H9 (cell line): ENCODE measurements at regions not wholly inside any gene's neighbourhood (a gene's known extent, or its start where the extent isn't known, plus 50 kb on each side); places are given as distances from the start of the nearest gene placed in this dataset.

ENCODE experiments used
- DNase-seq: peaks from one replicate; pipeline ENCODE4 v3.0.0-alpha.2; 2017
- H2AFZ ChIP-seq: one replicate; pipeline ENCODE4 v1.6.1; 2013; ENCODE audit warnings: mild to moderate bottlenecking, low read length, control low read depth, moderate library complexity
- H2AK5ac ChIP-seq: 2 replicates; pipeline ENCODE4 v1.6.1; 2013; ENCODE audit warnings: low read length, control low read depth, mixed read lengths; ENCODE audit not compliant: insufficient read length
- H2BK120ac ChIP-seq: one replicate; pipeline ENCODE4 v1.6.1; 2013; ENCODE audit warnings: low read depth, mild to moderate bottlenecking, low read length, control low read depth, inconsistent platforms; ENCODE audit not compliant: poor library complexity, severe bottlenecking
- H2BK12ac ChIP-seq: 2 replicates; pipeline ENCODE4 v1.6.1; 2013; ENCODE audit warnings: low read length, control low read depth, mixed read lengths, low read depth; ENCODE audit not compliant: insufficient read length
- H2BK15ac ChIP-seq: 2 replicates; pipeline ENCODE4 v1.6.1; 2013; ENCODE audit warnings: low read depth, low read length, control low read depth
- H2BK20ac ChIP-seq: one replicate; pipeline ENCODE4 v1.6.1; 2013; ENCODE audit warnings: low read depth, mild to moderate bottlenecking, low read length, control low read depth, inconsistent platforms; ENCODE audit not compliant: poor library complexity, severe bottlenecking
- H2BK5ac ChIP-seq: 2 replicates; pipeline ENCODE4 v1.6.1; 2013; ENCODE audit warnings: low read length, control low read depth, mixed read lengths; ENCODE audit not compliant: insufficient read length
- H3K14ac ChIP-seq: 2 replicates; pipeline ENCODE4 v1.6.1; 2013; ENCODE audit warnings: low read length, control low read depth; ENCODE audit not compliant: insufficient read depth
- H3K18ac ChIP-seq: 2 replicates; pipeline ENCODE4 v1.6.1; 2013; ENCODE audit warnings: low read depth, mild to moderate bottlenecking, mixed read lengths, low read length, control low read depth; ENCODE audit not compliant: insufficient read length
- H3K23ac ChIP-seq: 2 replicates; pipeline ENCODE4 v1.6.1; 2013; ENCODE audit warnings: low read length, control low read depth, mixed read lengths, low read depth; ENCODE audit not compliant: insufficient read length
- H3K23me2 ChIP-seq: 2 replicates; pipeline ENCODE4 v1.6.1; 2013; ENCODE audit warnings: low read depth, mild to moderate bottlenecking, mixed read lengths, low read length, control low read depth; ENCODE audit not compliant: insufficient read length, poor library complexity, severe bottlenecking
- H3K27ac ChIP-seq: 2 replicates; pipeline ENCODE4 v1.5.1; 2013; ENCODE audit warnings: low read length, control low read depth, mixed read lengths, low read depth; ENCODE audit not compliant: insufficient read length
- H3K27me3 ChIP-seq: 2 replicates; pipeline ENCODE4 v1.6.1; 2013; ENCODE audit warnings: low read length, control low read depth, inconsistent platforms; ENCODE audit not compliant: insufficient read depth
- H3K4ac ChIP-seq: 2 replicates; pipeline ENCODE4 v1.6.1; 2013; ENCODE audit warnings: low read depth, mild to moderate bottlenecking, control low read depth, inconsistent platforms, low read length, moderate library complexity
- H3K4me1 ChIP-seq: 2 replicates; pipeline ENCODE4 v1.6.1; 2013; ENCODE audit warnings: low read length, control low read depth, inconsistent platforms; ENCODE audit not compliant: insufficient read depth
- H3K4me2 ChIP-seq: 2 replicates; pipeline ENCODE4 v1.6.1; 2013; ENCODE audit warnings: low read length, control low read depth, mixed read lengths; ENCODE audit not compliant: insufficient read length, insufficient read depth
- H3K56ac ChIP-seq: 2 replicates; pipeline ENCODE4 v1.6.1; 2013; ENCODE audit warnings: low read depth, mild to moderate bottlenecking, mixed read lengths, low read length, control low read depth; ENCODE audit not compliant: insufficient read length
- H3K79me1 ChIP-seq: 2 replicates; pipeline ENCODE4 v1.6.1; 2013; ENCODE audit warnings: low read depth, mild to moderate bottlenecking, moderate library complexity, low read length, control low read depth, inconsistent platforms; ENCODE audit not compliant: insufficient read depth, poor library complexity, severe bottlenecking
- H3K79me2 ChIP-seq: 2 replicates; pipeline ENCODE4 v1.6.1; 2013; ENCODE audit warnings: low read length, control low read depth, inconsistent platforms; ENCODE audit not compliant: insufficient read depth
- H3K9ac ChIP-seq: 2 replicates; pipeline ENCODE4 v1.6.1; 2013; ENCODE audit warnings: low read length, control low read depth, mixed read lengths; ENCODE audit not compliant: insufficient read length; ENCODE audit errors: extremely low read depth
- H3K9me3 ChIP-seq: one replicate; pipeline ENCODE4 v1.6.1; 2013; ENCODE audit warnings: low read depth, low read length, inconsistent platforms; ENCODE audit not compliant: control insufficient read depth
- H3T11ph ChIP-seq: one replicate; pipeline ENCODE4 v1.6.1; 2013; ENCODE audit warnings: mild to moderate bottlenecking, low read length, control low read depth, inconsistent platforms
- H4K20me1 ChIP-seq: one replicate; pipeline ENCODE4 v1.6.1; 2013; ENCODE audit not compliant: control insufficient read depth, insufficient read length, insufficient read depth
- H4K5ac ChIP-seq: 2 replicates; pipeline ENCODE4 v1.6.1; 2013; ENCODE audit warnings: low read depth, mild to moderate bottlenecking, mixed read lengths, low read length, control low read depth; ENCODE audit not compliant: insufficient read length
- H4K8ac ChIP-seq: replicated peaks from 2 replicates; pipeline ENCODE4 v1.6.1; 2013; ENCODE audit warnings: low read length, control low read depth, mixed read lengths, low read depth; ENCODE audit not compliant: insufficient read length
- H4K91ac ChIP-seq: 2 replicates; pipeline ENCODE4 v1.6.1; 2013; ENCODE audit warnings: low read depth, mild to moderate bottlenecking, moderate library complexity, mixed read lengths, low read length, control low read depth; ENCODE audit not compliant: insufficient read length
- H3K27ac Mint-ChIP-seq, 3 experiments: 2 replicates in 2 of 3; 3 replicates in 1 of 3; pipeline ENCODE4 v1.8.0; 2020 to 2021; ENCODE audit warnings: mixed read lengths in 3 of 3, mild to moderate bottlenecking in 1 of 3, moderate library complexity in 1 of 3
- H3K27me3 Mint-ChIP-seq: 2 replicates; pipeline ENCODE4 v1.8.0; 2021; ENCODE audit warnings: low read depth, mild to moderate bottlenecking, moderate library complexity, mixed read lengths
- H3K36me3 Mint-ChIP-seq, 3 experiments: 2 replicates in 2 of 3; 3 replicates in 1 of 3; pipeline ENCODE4 v1.8.0; 2020 to 2021; ENCODE audit warnings: low read depth in 3 of 3, mixed read lengths in 3 of 3; ENCODE audit not compliant: insufficient read depth in 1 of 3
- H3K4me1 Mint-ChIP-seq, 2 experiments: 2 replicates each; pipeline ENCODE4 v1.8.0; 2020; ENCODE audit warnings: mixed read lengths in 2 of 2
- H3K4me3 Mint-ChIP-seq, 2 experiments: 2 replicates in 1 of 2; 3 replicates in 1 of 2; pipeline ENCODE4 v1.8.0; 2020 to 2021; ENCODE audit warnings: mild to moderate bottlenecking in 2 of 2, mixed read lengths in 2 of 2, moderate library complexity in 1 of 2
- H3K9me3 Mint-ChIP-seq, 2 experiments: 2 replicates in 1 of 2; 3 replicates in 1 of 2; pipeline ENCODE4 v1.8.0; 2020; ENCODE audit warnings: mild to moderate bottlenecking in 2 of 2, mixed read lengths in 2 of 2, moderate library complexity in 1 of 2
- TF ChIP-seq, protein P1 (sequence below): fragments of 200-600 bp; sonication (generic); conservative IDR thresholded peaks from 3 replicates; pipeline ENCODE4 v1.8.0; 2021; ENCODE audit warnings: antibody characterized with exemption, mild to moderate bottlenecking

DNA sequence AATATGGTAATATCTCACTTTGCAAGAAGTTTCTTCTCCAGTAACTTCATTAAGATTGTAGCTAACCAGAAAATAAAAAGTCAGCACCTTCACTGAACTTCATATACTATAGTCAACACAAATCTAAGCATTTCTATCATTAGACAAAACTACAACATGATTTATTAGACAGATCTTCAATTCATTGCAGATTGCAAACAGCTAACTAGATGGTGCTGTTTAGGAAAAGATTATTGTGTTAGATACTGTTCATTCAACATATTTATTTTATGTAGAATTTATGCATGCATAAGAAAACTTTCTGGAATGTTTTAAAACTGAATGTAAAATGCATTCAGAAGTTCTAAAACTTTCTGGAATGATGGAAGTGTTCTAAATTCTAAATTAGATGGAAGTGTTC lies 442.1 kb downstream of the HTR1B start:
- H2AK5ac ChIP-seq: no peak overlapping the region
- no peak overlapping the region for H3K27ac ChIP-seq
- no peak for DNase-seq
- no peak overlapping the region for H3K23ac ChIP-seq
- TF ChIP-seq, protein P1, sequence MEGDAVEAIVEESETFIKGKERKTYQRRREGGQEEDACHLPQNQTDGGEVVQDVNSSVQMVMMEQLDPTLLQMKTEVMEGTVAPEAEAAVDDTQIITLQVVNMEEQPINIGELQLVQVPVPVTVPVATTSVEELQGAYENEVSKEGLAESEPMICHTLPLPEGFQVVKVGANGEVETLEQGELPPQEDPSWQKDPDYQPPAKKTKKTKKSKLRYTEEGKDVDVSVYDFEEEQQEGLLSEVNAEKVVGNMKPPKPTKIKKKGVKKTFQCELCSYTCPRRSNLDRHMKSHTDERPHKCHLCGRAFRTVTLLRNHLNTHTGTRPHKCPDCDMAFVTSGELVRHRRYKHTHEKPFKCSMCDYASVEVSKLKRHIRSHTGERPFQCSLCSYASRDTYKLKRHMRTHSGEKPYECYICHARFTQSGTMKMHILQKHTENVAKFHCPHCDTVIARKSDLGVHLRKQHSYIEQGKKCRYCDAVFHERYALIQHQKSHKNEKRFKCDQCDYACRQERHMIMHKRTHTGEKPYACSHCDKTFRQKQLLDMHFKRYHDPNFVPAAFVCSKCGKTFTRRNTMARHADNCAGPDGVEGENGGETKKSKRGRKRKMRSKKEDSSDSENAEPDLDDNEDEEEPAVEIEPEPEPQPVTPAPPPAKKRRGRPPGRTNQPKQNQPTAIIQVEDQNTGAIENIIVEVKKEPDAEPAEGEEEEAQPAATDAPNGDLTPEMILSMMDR: no peak
- H4K20me1 ChIP-seq: no peaks in the 10 kb centered on the region
- no peaks in the 10 kb centered on the region for H3K79me2 ChIP-seq
- no peaks in the 10 kb centered on the region; the same call in 1 of the 2 replicates for H3K27me3 Mint-ChIP-seq
- H2BK12ac ChIP-seq: no peak overlapping the region
- H3T11ph ChIP-seq: no peak overlapping the region
- no peak overlapping the region for H2BK20ac ChIP-seq
- H3K79me1 ChIP-seq: no peaks in the 10 kb centered on the region
- H4K91ac ChIP-seq: no peak overlapping the region
- no peak overlapping the region for H3K56ac ChIP-seq
- no peak overlapping the region for H2AFZ ChIP-seq
- no peaks in the 10 kb centered on the region for H3K4me1 Mint-ChIP-seq
- H2BK5ac ChIP-seq: no peak overlapping the region
- H3K9ac ChIP-seq: no peak overlapping the region
- no peaks in the 10 kb centered on the region for H3K27me3 ChIP-seq
- no peak overlapping the region for H3K14ac ChIP-seq
- no peak overlapping the region for H3K4me2 ChIP-seq
- no peak overlapping the region for H4K5ac ChIP-seq
- no peak overlapping the region for H2BK15ac ChIP-seq
- no peak overlapping the region for H3K4ac ChIP-seq
- H3K18ac ChIP-seq: no peak overlapping the region
- H3K9me3 ChIP-seq: no peaks in the 10 kb centered on the region
- H4K8ac ChIP-seq: no peak overlapping the region
- no peaks in the 10 kb centered on the region for H3K4me1 ChIP-seq
- H2BK120ac ChIP-seq: no peak overlapping the region
- H3K4me3 Mint-ChIP-seq: no peak overlapping the region
- H3K27ac Mint-ChIP-seq: no peak overlapping the region
- H3K23me2 ChIP-seq: no peaks in the 10 kb centered on the region
- no peaks in the 10 kb centered on the region for H3K9me3 Mint-ChIP-seq
- no peaks in the 10 kb centered on the region for H3K36me3 Mint-ChIP-seq
